GM12878 (cell line): ENCODE measurements at regions not wholly inside any gene's neighbourhood (a gene's known extent, or its start where the extent isn't known, plus 50 kb on each side); places are given as distances from the start of the nearest gene placed in this dataset.

Experiments
- BCLAF1 ChIP-seq: fragments of 450-650 bp; IDR thresholded peaks from 2 replicates; pipeline ENCODE4 v1.6.1; 2017; ENCODE audit warnings: antibody characterized with exemption, mild to moderate bottlenecking, moderate library complexity
- E4F1 ChIP-seq: fragments of 450-650 bp; IDR thresholded peaks from 2 replicates; pipeline ENCODE4 v1.6.1; 2018; ENCODE audit warnings: borderline replicate concordance, mild to moderate bottlenecking; ENCODE audit not compliant: partially characterized antibody
- EP300 ChIP-seq, 2 experiments: fragments of 150-350 bp in 1 of 2; IDR thresholded peaks; 2 replicates each; pipeline ENCODE4 v1.6.1; 2011 to 2012; ENCODE audit warnings: low read depth in 2 of 2, low read length in 2 of 2, borderline replicate concordance in 1 of 2, improper control_type of control experiment in 1 of 2, inconsistent platforms in 1 of 2; ENCODE audit not compliant: control insufficient read depth in 1 of 2
- EZH2 ChIP-seq: IDR thresholded peaks from 2 replicates; pipeline ENCODE4 v1.6.1; 2012; ENCODE audit warnings: low read depth, mild to moderate bottlenecking, control low read depth, inconsistent platforms, low read length, borderline replicate concordance; ENCODE audit not compliant: control insufficient read depth
- MAX ChIP-seq: IDR thresholded peaks from 2 replicates; pipeline ENCODE4 v1.6.1; 2012; ENCODE audit warnings: low read depth, low read length, improper control_type of control experiment
- MTA2 ChIP-seq: fragments of 450-650 bp; IDR thresholded peaks from 2 replicates; pipeline ENCODE4 v1.6.1; 2016; ENCODE audit warnings: low read depth, mild to moderate bottlenecking, moderate library complexity
- POLR2A ChIP-seq: IDR thresholded peaks from 2 replicates; pipeline ENCODE4 v1.6.1; 2011; ENCODE audit warnings: low read depth, mild to moderate bottlenecking, low read length
- USF2 ChIP-seq: IDR thresholded peaks from 2 replicates; pipeline ENCODE4 v1.6.1; 2011; ENCODE audit warnings: low read depth, low read length, improper control_type of control experiment, borderline replicate concordance

GRCh38 chr4:128362760-128363159, 75.1 kb upstream of the PGRMC2 start:
- TF ChIP-seq EZH2 = no peak
- no peak for TF ChIP-seq MTA2
- no peak for TF ChIP-seq BCLAF1
- no peak for TF ChIP-seq MAX
- TF ChIP-seq E4F1 = no peak
- no peak for TF ChIP-seq POLR2A
- TF ChIP-seq USF2 = no peak
- TF ChIP-seq EP300 (IDR thresholded peaks at IDR 0.05; ENCODE audit: borderline replicate concordance in 1 of 2, control insufficient read depth in 1 of 2, low read depth in 2 of 2, low read length in 2 of 2) = no peak
